ENCODE measurements at regions not wholly inside any gene's neighbourhood (a gene's known extent, or its start where the extent isn't known, plus 50 kb on each side); places are given as distances from the start of the nearest gene placed in this dataset.

DNA sequence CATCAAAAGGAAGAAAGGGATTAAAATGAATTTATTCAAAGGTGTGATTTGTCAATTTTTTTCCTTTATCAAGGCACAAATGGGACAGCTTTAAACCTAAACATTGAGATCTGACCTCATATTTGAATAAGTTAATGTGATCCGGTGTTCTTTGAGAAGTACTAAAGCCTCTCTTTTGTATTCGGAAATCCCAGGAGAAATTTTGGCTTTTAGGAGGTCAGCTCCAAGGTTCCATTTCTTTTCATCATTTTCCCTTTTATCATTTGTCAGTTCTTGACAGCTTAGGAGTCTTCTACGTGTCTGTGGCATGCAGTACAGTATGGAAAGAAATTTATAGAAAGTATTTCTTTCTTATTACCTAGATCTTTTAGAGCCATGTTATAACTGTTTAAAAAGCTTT lies 873.4 kb upstream of the CDH8 start:
- DNase-seq (ENCODE audit: low read depth) = no peak

GRCh38 chr16:62907562-62907961 lies 871.3 kb upstream of the CDH8 start:
- no peak for DNase-seq (ENCODE audit: low read depth)

GRCh38 chr16:62903961-62904502 lies 867.8 kb upstream of the CDH8 start:
- no peak for DNase-seq (ENCODE audit: low read depth)

DNA sequence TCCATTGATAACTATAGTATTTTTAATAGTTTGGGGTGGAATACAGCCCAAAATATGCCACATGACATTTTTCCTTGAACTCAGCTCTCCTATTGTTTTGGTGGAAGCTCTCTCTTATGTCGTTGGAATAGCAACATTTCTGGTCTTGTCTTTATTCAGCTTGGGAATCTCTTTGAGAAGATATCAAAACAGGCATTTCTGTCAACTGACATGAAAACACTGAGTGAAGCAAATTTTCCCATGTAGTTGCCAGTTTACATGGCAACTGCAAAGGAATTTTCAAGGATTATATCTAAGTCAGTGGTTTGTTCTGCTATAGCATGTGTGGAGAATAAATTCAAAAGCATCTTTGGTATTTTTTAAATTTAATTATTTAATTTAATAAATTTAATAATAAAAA lies 863.5 kb upstream of the CDH8 start:
- no peak for DNase-seq (ENCODE audit: low read depth)

- no peak for DNase-seq (ENCODE audit: low read depth)
Observed at GRCh38 chr16:62889097-62889496, 852.9 kb upstream of the CDH8 start.

DNA sequence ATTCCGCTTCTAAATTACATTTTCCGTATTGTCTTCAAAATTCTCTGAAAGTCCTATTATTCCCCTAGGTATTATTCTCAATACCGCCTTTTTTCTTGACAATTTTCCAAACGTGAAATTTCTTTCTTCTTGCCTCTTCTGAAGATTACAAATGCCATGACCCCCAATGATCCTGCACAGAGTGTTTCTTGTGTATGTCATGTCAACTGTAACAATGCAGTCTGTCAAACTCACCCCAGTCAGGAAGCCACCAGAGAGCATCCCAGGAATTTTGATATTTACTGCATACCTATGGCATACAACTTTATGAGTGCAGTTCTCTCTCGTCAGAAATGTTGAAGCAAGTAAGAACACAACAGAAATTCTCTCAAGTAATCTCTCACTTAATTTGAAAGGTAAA lies 847.3 kb upstream of the CDH8 start:
- DNase-seq (ENCODE audit: low read depth) = no peak

DNA sequence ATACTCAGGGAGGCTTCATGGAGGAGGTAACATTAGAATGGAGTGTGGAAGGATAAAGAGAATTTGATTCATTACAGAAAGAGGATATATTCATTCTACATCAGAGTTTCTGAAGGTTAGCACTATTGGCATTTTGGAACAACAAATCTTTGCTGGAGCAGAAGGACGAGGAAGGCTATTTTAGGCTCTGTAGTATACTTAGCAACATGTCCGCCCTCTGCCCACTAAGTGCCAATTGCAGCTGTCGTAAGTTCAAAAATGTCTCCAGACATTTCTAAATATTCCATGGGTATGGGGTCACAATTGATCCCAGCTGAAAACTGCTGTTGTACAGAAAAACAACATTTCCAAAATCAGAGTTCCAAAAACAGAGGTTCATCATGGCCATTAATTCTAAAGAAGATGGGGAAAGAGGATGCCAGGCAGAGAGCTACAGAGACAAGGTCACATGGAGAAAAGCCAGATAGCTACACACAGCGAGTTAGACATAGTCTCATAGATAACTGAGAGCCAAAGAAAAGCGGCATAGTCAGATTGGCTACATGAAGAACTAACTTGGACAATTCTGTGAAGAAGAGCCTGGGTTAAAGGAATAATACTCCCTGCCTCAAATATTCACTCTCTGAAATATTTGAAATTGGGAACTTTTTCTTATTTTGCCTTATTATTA lies 846.4 kb upstream of the CDH8 start:
- no peak for DNase-seq (ENCODE audit: low read depth)

DNA sequence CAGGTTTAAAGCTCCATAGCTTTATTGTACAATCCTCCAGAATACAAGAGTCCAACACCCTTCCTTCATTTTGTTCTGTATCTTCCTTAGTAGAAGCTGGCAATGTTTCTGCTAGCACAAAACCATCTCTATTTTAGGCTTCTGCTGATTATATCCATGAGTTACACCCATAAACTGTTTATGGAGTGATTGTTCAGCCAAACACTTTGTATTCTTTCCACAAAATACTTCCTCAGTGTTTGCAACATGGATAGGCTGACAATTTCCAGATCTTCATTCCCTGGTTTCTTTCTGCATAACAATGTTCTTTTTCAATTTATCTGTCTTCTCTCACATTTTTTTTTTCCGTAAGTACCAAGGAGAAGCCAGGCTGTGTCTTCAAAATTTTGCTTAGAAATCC lies 839.9 kb upstream of the CDH8 start:
- DNase-seq (ENCODE audit: low read depth) = no peak

DNA sequence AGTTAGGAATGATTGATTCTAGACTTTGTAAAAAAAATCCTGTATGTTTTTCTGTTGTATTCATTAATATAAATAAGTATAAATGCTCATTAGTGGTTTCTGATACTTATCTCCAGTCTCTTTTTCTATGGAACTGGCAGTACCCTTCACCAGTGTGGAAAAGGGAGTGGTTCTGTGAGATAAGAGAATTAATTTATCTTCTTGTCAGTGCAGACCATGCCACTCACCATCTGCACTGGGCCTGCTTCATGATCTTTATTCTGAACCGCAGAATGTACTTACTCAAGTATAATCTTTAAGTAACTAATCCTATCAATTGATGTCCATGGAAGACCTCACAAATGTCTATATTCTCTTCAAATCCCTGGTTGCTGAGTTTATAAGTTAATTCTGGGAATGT lies 836.1 kb upstream of the CDH8 start:
- DNase-seq (ENCODE audit: low read depth) = no peak

GRCh38 chr16:62870554-62870953 lies 834.3 kb upstream of the CDH8 start:
- no peak for DNase-seq (ENCODE audit: low read depth)

DNA sequence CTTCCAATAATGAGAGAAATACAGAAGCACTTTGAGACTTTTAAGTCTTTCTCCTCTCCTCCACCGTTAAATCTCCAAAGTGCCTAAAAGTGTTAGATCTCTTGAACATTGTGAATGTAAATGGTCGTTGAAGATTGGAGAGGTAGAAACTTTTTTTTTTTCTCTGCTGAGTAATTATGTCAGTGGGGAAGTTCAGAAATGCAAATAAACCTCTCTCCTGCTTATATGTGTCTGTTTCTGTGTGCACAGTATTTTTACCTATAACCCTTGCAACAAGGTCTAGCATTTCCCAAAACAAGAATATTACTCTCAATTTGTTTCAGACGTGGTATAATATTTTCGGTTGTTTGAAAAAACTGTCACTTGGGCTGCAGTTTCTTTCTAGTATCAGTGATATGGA lies 833.6 kb upstream of the CDH8 start:
- no peak for DNase-seq (ENCODE audit: low read depth)

- DNase-seq (ENCODE audit: low read depth) = no peak
Observed at GRCh38 chr16:62863139-62863538, 826.9 kb upstream of the CDH8 start.

DNA sequence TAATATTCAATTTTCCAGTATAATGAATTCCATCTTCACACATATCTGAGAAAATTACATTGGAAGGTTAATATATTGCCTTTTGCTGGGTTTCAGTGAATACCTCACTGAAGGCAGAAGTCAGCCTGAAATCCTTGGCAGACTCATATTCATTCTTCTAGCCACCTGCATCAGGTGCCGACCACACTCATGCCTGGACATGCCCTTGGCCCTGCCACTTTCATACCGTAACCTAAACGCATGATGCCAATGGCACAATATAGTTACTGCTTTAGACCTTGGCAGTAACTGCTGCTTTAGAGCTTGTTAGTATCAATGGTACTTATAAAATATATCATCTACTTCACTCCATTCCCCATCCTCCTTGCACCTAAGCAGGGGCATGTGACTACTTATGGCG lies 817.6 kb upstream of the CDH8 start:
- no peak for DNase-seq (ENCODE audit: low read depth)

- no peak for DNase-seq (ENCODE audit: low read depth)
Observed at GRCh38 chr16:62846399-62847057, 810.3 kb upstream of the CDH8 start.

DNA sequence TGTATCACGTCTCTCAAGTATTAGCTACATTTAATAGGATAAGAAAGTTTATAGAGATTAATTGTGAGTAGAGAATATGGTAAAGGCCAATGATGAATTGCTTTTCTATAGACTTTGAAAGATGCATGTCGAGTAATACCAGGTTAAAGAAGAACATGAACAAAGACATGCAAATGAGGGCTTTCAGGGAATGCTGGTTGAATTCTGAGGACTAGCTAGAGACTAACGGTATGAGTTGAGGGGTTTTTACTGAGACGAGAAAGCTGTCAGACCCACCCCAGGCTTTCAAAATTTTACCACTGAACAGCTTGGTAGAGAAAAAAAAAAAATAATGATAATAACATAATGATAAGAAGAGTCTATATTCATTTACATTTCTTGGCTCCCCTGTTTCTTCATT lies 796.0 kb upstream of the CDH8 start:
- no peak for DNase-seq (ENCODE audit: low read depth)

DNA sequence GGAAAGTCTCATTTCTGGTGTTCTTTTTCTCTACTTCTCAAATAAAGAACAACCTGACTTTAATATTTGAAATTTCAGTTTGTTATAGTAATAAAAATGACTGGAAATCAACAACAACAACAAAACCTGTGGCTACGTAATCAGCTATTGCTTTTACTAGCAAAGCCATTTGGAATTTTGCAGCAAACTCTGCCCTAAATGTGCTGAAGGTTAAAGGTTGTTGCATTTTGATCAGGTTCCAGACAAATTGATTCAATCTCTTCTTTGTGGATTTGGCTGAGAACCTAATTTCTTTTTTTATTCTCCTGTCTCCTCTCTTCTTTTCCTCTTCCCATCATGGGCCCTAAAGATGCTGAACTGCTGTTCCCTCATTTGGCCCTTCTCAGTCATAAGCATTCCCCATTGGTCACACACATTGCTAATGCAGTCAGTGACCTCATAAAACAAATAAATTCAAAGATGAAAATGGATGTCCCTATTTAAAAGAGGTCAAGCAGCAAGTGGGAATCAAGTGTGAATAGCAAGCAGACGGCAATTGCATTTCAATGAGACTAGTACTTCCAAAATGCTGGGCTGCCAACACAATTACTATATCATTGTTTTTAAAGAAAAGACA lies 795.1 kb upstream of the CDH8 start:
- no peak for DNase-seq (ENCODE audit: low read depth)

GRCh38 chr16:62829607-62830006 lies 793.4 kb upstream of the CDH8 start:
- DNase-seq (ENCODE audit: low read depth) = no peak

GRCh38 chr16:62829084-62829483 lies 792.8 kb upstream of the CDH8 start:
- DNase-seq (ENCODE audit: low read depth) = no peak

DNA sequence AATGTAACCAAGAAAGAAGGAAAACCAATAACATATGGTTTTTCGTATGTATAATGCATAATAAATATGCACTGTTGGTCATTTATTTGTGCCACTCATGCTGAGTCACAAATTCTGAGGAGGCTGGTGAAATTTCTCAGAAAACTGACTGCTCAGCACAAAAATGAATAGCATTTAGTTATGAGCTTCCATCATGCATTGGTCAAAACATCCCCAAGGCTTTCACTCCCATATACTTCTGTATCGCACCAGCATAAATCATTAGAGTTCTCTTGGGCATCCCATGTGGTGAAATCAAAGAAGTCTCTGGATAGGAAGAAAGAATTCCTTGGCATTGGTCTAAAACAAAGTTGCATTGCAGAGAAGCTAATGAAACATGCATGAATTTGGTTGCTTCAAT lies 785.6 kb upstream of the CDH8 start:
- DNase-seq (ENCODE audit: low read depth) = no peak

- DNase-seq (ENCODE audit: low read depth) = no peak
Observed at GRCh38 chr16:62816971-62817519, 780.8 kb upstream of the CDH8 start.

- no peak for DNase-seq (ENCODE audit: low read depth)
Observed at GRCh38 chr16:62814891-62815290, 778.7 kb upstream of the CDH8 start.

DNA sequence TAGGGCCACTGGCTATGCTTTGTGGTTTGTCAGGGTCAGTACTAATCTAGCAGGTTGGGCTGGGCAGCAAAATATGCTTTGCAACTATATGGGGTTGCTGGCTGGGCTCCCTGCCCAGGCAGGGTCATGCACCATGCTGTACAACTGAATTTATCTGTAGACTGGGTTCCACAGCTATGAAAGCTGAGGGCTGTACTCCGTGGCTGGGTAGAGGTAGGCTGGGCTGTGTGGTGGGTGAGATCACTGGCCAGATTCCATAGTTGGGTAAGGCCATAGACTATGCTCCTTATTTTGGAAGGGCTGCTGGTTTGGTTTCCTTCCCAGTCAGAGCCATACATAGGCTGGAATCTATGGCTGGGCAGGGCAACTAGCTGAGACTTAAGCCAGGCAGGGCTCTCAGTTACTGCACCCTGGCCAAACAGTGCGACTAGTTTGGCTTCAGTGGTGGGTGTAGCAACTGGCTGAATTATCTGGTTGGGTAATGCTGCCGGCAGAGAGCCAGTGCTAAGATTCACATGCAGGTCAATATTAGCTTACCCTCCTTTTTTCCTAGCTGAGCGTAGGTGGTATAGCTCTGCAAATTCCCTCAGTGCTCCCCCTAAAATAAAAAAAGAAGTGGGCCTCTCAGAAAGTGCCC lies 769.1 kb upstream of the CDH8 start:
- DNase-seq (ENCODE audit: low read depth) = no peak

All from renal cortical epithelial cell (primary cell).